ENCODE measurements at regions not wholly inside any gene's neighbourhood (a gene's known extent, or its start where the extent isn't known, plus 50 kb on each side); places are given as distances from the start of the nearest gene placed in this dataset.

DNA sequence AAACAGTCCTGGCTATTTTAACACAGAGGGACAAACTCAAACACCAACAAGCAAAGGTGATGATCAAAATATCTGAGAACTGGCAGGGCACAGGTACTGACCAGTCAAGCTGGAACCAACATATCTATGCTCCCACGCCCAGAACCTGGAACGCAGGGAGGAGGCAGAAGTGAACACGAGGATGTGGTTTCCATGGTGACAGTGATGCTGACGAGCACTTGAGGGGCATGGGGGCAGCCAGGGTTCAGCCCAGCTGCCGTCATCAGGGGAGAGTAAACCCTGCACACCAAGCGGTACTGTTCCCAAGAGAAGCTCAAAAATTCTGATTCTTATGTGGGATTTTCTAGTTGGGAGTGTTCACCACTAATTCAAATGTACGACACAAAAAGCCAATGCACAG lies 113.6 kb upstream of the SFSWAP start:
- Histone ChIP-seq H3K9me3 (ENCODE audit: low read length) (no peaks in the 10 kb centered on the region), H3K9me2 (ENCODE audit: insufficient read depth, low read length) (no peaks in the 10 kb centered on the region), H4K20me1 (ENCODE audit: insufficient read depth) (no peaks in the 10 kb centered on the region), H3F3A (ENCODE audit: insufficient read depth, low read length, poor library complexity, severe bottlenecking) (no peaks in the 10 kb centered on the region), H3K36me3 (ENCODE audit: insufficient read depth, low read length) (no peaks in the 10 kb centered on the region), H3K9ac (ENCODE audit: low read length) (no peak overlapping the region), H3K27ac (ENCODE audit: low read length) (no peak overlapping the region), H3K27me3 (ENCODE audit: insufficient read depth, low read depth, low read length) (no peaks in the 10 kb centered on the region), H3K4me3 (ENCODE audit: low read length) (peak overlapping the region; percentile 7), H3K4me2 (ENCODE audit: low read length) (no peak overlapping the region), H3K79me2 (replicated peaks; ENCODE audit: insufficient read depth, low read length) (no peaks in the 10 kb centered on the region), H2AFZ (ENCODE audit: low read depth, low read length) (no peak overlapping the region)
- TF ChIP-seq TAF1 (IDR thresholded peaks at IDR 0.05; ENCODE audit: low read depth) (no peak), SMC3 (conservative IDR thresholded peaks at IDR 0.05; ENCODE audit: poor library complexity) (no peak), EZH2 (IDR thresholded peaks at IDR 0.05; ENCODE audit: borderline replicate concordance, insufficient read depth, low read length, poor library complexity, severe bottlenecking) (no peak)

DNA sequence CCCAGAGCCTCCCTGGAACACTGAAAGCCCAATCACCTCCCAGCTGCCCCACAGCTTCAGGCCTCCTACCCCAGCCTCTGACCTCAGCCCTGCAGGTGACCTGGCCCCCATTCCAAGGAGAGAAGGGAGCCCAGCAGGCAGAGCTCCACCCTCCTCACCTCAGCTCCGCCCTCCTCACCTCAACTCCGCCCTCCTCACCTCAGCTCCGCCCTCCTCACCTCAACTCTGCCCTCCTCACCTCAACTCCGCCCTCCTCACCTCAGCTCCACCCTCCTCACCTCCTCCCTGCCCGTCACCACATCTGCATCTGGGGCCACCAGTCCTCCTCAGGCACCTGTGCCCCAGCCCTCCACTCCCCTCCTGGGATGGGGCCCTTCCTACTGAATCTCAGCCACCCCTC lies 112.2 kb upstream of the SFSWAP start:
- Histone ChIP-seq H3F3A (ENCODE audit: insufficient read depth, low read length, poor library complexity, severe bottlenecking) (no peaks in the 10 kb centered on the region), H3K36me3 (ENCODE audit: insufficient read depth, low read length) (no peaks in the 10 kb centered on the region), H4K20me1 (ENCODE audit: insufficient read depth) (no peaks in the 10 kb centered on the region), H2AFZ (ENCODE audit: low read depth, low read length) (no peak overlapping the region), H3K9me3 (ENCODE audit: low read length) (no peaks in the 10 kb centered on the region), H3K4me2 (ENCODE audit: low read length) (no peak overlapping the region), H3K4me3 (ENCODE audit: low read length) (no peak overlapping the region), H3K27me3 (ENCODE audit: insufficient read depth, low read depth, low read length) (no peaks in the 10 kb centered on the region), H3K9ac (ENCODE audit: low read length) (no peak overlapping the region), H3K9me2 (ENCODE audit: insufficient read depth, low read length) (no peaks in the 10 kb centered on the region), H3K27ac (ENCODE audit: low read length) (no peak overlapping the region), H3K79me2 (replicated peaks; ENCODE audit: insufficient read depth, low read length) (no peaks in the 10 kb centered on the region)
- TF ChIP-seq MXI1 (conservative IDR thresholded peaks at IDR 0.05; ENCODE audit: poor library complexity, severe bottlenecking) (no peak), EZH2 (IDR thresholded peaks at IDR 0.05; ENCODE audit: borderline replicate concordance, insufficient read depth, low read length, poor library complexity, severe bottlenecking) (no peak), POLR2AphosphoS5 (IDR thresholded peaks at IDR 0.05) (no peak), EP300 (conservative IDR thresholded peaks at IDR 0.05; ENCODE audit: poor library complexity, severe bottlenecking) (no peak), TAF1 (IDR thresholded peaks at IDR 0.05; ENCODE audit: low read depth) (no peak), RAD21 (conservative IDR thresholded peaks at IDR 0.05) (no peak), SMC3 (conservative IDR thresholded peaks at IDR 0.05; ENCODE audit: poor library complexity) (no peak)
- TF ChIP-seq, protein P1, sequence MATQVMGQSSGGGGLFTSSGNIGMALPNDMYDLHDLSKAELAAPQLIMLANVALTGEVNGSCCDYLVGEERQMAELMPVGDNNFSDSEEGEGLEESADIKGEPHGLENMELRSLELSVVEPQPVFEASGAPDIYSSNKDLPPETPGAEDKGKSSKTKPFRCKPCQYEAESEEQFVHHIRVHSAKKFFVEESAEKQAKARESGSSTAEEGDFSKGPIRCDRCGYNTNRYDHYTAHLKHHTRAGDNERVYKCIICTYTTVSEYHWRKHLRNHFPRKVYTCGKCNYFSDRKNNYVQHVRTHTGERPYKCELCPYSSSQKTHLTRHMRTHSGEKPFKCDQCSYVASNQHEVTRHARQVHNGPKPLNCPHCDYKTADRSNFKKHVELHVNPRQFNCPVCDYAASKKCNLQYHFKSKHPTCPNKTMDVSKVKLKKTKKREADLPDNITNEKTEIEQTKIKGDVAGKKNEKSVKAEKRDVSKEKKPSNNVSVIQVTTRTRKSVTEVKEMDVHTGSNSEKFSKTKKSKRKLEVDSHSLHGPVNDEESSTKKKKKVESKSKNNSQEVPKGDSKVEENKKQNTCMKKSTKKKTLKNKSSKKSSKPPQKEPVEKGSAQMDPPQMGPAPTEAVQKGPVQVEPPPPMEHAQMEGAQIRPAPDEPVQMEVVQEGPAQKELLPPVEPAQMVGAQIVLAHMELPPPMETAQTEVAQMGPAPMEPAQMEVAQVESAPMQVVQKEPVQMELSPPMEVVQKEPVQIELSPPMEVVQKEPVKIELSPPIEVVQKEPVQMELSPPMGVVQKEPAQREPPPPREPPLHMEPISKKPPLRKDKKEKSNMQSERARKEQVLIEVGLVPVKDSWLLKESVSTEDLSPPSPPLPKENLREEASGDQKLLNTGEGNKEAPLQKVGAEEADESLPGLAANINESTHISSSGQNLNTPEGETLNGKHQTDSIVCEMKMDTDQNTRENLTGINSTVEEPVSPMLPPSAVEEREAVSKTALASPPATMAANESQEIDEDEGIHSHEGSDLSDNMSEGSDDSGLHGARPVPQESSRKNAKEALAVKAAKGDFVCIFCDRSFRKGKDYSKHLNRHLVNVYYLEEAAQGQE (IDR thresholded peaks at IDR 0.05; ENCODE audit: borderline replicate concordance): no peak
- TF ChIP-seq, protein P2, sequence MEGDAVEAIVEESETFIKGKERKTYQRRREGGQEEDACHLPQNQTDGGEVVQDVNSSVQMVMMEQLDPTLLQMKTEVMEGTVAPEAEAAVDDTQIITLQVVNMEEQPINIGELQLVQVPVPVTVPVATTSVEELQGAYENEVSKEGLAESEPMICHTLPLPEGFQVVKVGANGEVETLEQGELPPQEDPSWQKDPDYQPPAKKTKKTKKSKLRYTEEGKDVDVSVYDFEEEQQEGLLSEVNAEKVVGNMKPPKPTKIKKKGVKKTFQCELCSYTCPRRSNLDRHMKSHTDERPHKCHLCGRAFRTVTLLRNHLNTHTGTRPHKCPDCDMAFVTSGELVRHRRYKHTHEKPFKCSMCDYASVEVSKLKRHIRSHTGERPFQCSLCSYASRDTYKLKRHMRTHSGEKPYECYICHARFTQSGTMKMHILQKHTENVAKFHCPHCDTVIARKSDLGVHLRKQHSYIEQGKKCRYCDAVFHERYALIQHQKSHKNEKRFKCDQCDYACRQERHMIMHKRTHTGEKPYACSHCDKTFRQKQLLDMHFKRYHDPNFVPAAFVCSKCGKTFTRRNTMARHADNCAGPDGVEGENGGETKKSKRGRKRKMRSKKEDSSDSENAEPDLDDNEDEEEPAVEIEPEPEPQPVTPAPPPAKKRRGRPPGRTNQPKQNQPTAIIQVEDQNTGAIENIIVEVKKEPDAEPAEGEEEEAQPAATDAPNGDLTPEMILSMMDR (IDR thresholded peaks at IDR 0.05; ENCODE audit: poor library complexity, severe bottlenecking): no peak

All from neural cell (in vitro differentiated cells).